ENCODE measurements at regions not wholly inside any gene's neighbourhood (a gene's known extent, or its start where the extent isn't known, plus 50 kb on each side); places are given as distances from the start of the nearest gene placed in this dataset.

DNA sequence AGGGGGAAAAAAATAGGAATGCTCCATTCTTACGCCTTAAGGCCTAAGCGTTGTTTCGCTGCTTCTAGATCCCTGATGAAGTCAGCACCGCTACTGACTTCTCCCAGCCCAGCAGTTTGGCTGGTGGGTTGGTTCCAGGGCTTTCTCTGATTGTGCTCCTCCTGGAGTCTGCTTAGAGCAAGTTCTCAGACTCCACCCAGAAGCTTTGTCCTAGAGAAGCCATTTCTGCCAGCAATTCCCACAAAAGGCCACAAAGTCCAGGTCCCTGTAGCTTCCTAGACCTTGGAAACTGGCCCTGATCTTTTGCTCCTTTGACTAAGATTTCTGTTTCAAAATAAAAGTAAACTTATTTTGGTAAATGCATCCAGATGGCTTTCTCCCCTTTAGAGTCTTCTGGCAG, 65.4 kb downstream of the KCTD12 start:
- Histone ChIP-seq H3K9me3 (ENCODE audit: control insufficient read depth in 4 of 4, insufficient read depth in 3 of 4, low read length in 3 of 4) (no peaks in the 10 kb centered on the region), H3K4me1 (ENCODE audit: control insufficient read depth in 5 of 5, insufficient read depth in 5 of 5, low read length in 5 of 5) (peaks cover 0 to 5% (median 0%) of the 10 kb centered on the region in 5 donors), H3K27ac (ENCODE audit: low read depth in 1 of 2, low read length in 1 of 2) (no peak overlapping the region), H3K27me3 (ENCODE audit: control insufficient read depth in 3 of 3, insufficient read depth in 3 of 3, low read length in 2 of 3) (no peaks in the 10 kb centered on the region), H3K9ac (ENCODE audit: insufficient read depth in 1 of 2, low read length in 2 of 2) (no peak overlapping the region), H3K4me3 (no peak overlapping the region), H3K36me3 (ENCODE audit: control insufficient read depth in 4 of 4, insufficient read depth in 4 of 4, low read length in 4 of 4) (no peaks in the 10 kb centered on the region)
- ATAC-seq (ENCODE audit: insufficient read depth, low FRiP score) (no peak), DNase-seq (no peak)
- TF ChIP-seq, protein P1, sequence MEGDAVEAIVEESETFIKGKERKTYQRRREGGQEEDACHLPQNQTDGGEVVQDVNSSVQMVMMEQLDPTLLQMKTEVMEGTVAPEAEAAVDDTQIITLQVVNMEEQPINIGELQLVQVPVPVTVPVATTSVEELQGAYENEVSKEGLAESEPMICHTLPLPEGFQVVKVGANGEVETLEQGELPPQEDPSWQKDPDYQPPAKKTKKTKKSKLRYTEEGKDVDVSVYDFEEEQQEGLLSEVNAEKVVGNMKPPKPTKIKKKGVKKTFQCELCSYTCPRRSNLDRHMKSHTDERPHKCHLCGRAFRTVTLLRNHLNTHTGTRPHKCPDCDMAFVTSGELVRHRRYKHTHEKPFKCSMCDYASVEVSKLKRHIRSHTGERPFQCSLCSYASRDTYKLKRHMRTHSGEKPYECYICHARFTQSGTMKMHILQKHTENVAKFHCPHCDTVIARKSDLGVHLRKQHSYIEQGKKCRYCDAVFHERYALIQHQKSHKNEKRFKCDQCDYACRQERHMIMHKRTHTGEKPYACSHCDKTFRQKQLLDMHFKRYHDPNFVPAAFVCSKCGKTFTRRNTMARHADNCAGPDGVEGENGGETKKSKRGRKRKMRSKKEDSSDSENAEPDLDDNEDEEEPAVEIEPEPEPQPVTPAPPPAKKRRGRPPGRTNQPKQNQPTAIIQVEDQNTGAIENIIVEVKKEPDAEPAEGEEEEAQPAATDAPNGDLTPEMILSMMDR (IDR thresholded peaks at IDR 0.05; ENCODE audit: control extremely low read depth, extremely low read depth), result no peak
- WGBS, 2 donors, result 92 to 93% methylated on average over 4 of the region's 4 CpGs

DNA sequence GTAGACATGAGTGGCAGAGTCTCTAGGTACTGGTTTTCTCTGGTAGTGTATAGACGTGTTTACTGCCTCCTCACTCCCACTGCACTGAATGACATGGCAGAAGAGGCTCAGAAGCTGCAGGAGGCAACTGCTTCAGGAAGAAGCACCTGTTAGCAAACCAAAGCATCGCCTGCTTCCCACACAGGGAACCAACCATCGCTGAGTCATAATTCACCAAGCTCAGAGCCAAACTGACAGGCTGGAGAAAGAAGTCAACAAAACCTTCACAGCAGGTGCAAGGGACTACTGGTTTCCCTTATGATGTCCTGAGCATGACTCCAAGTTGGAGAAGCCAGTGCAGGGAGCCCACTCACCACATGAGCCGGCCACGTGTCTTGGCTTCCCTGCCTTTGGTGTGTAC, 69.8 kb downstream of the KCTD12 start:
- Histone ChIP-seq H3K4me3 (no peak overlapping the region), H3K27ac (ENCODE audit: low read depth in 1 of 2, low read length in 1 of 2) (no peak overlapping the region), H3K36me3 (ENCODE audit: control insufficient read depth in 4 of 4, insufficient read depth in 4 of 4, low read length in 4 of 4) (no peaks in the 10 kb centered on the region), H3K9me3 (ENCODE audit: control insufficient read depth in 4 of 4, insufficient read depth in 3 of 4, low read length in 3 of 4) (no peaks in the 10 kb centered on the region), H3K27me3 (ENCODE audit: control insufficient read depth in 3 of 3, insufficient read depth in 3 of 3, low read length in 2 of 3) (no peaks in the 10 kb centered on the region), H3K4me1 (ENCODE audit: control insufficient read depth in 5 of 5, insufficient read depth in 5 of 5, low read length in 5 of 5) (peaks cover 0 to 6% (median 4%) of the 10 kb centered on the region in 5 donors), H3K9ac (ENCODE audit: insufficient read depth in 1 of 2, low read length in 2 of 2) (no peak overlapping the region)
- ATAC-seq (ENCODE audit: insufficient read depth, low FRiP score) (no peak), DNase-seq (no peak)
- 46 to 73% methylated on average over 5 of the region's 5 CpGs for WGBS, 2 donors
- TF ChIP-seq, protein P1 (IDR thresholded peaks at IDR 0.05; ENCODE audit: control extremely low read depth, extremely low read depth), result no peak

DNA sequence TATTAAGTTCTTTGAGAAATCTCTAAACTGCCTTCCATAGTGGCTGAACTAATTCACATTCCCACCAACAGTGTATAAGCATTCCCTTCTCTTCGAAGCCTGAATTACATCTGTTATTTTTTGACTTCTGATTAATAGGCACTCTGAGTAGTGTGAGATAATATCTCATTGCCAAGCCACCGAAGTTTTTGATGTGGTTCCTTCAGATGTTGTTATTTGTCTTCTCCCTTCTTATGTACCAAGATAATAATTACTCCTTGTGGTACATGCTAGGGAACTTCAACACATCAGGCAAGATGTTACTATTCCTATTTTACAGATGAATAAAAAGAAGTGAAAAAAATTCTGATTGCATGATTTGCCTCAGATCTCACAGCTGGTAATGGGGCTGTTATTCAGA, 70.9 kb downstream of the KCTD12 start:
- Histone ChIP-seq H3K27me3 (ENCODE audit: control insufficient read depth in 3 of 3, insufficient read depth in 3 of 3, low read length in 2 of 3) (no peaks in the 10 kb centered on the region), H3K4me1 (ENCODE audit: control insufficient read depth in 5 of 5, insufficient read depth in 5 of 5, low read length in 5 of 5) (peaks cover 0 to 6% (median 4%) of the 10 kb centered on the region in 5 donors), H3K36me3 (ENCODE audit: control insufficient read depth in 4 of 4, insufficient read depth in 4 of 4, low read length in 4 of 4) (no peaks in the 10 kb centered on the region), H3K27ac (ENCODE audit: low read depth in 1 of 2, low read length in 1 of 2) (no peak overlapping the region), H3K9ac (ENCODE audit: insufficient read depth in 1 of 2, low read length in 2 of 2) (no peak overlapping the region), H3K9me3 (ENCODE audit: control insufficient read depth in 4 of 4, insufficient read depth in 3 of 4, low read length in 3 of 4) (no peaks in the 10 kb centered on the region), H3K4me3 (no peak overlapping the region)
- TF ChIP-seq, protein P1 (IDR thresholded peaks at IDR 0.05; ENCODE audit: control extremely low read depth, extremely low read depth), result no peak
- DNase-seq (no peak), ATAC-seq (ENCODE audit: insufficient read depth, low FRiP score) (no peak)
- WGBS, 2 donors, result 67 to 76% methylated on average over 2 of the region's 2 CpGs

DNA sequence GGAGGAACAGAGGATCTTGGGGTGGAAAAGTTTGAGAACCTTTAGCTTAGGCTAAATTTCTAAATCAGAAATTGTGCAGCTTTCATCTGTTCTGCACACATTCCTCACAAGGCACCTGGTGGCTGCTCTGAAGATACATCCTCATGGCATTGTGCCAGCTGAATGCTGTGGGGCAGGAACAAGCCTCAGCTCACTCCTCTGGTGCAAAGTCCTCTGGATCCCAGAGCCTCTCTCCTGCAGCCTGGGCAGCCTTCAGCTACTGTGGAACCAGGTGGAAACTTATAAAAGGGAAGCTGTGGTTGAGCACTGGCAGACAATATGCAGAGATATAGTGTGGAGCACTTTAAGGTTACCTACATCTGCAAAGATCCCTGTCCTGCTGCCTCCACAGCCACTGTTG, 72.3 kb downstream of the KCTD12 start:
- H3K36me3 ChIP-seq (ENCODE audit: control insufficient read depth in 4 of 4, insufficient read depth in 4 of 4, low read length in 4 of 4), result no peaks in the 10 kb centered on the region
- TF ChIP-seq, protein P1 (IDR thresholded peaks at IDR 0.05; ENCODE audit: control extremely low read depth, extremely low read depth), result no peak
- no peak overlapping the region for H3K9ac ChIP-seq (ENCODE audit: insufficient read depth in 1 of 2, low read length in 2 of 2)
- no peak overlapping the region for H3K4me3 ChIP-seq
- H3K9me3 ChIP-seq (ENCODE audit: control insufficient read depth in 4 of 4, insufficient read depth in 3 of 4, low read length in 3 of 4), result no peaks in the 10 kb centered on the region
- ATAC-seq (ENCODE audit: insufficient read depth, low FRiP score) (no peak), DNase-seq (no peak)
- H3K27me3 ChIP-seq (ENCODE audit: control insufficient read depth in 3 of 3, insufficient read depth in 3 of 3, low read length in 2 of 3), result no peaks in the 10 kb centered on the region
- H3K4me1 ChIP-seq (ENCODE audit: control insufficient read depth in 5 of 5, insufficient read depth in 5 of 5, low read length in 5 of 5), result peaks cover 0 to 6% (median 4%) of the 10 kb centered on the region in 5 donors
- no peak overlapping the region for H3K27ac ChIP-seq (ENCODE audit: low read depth in 1 of 2, low read length in 1 of 2)

Measured in lung (tissue), 11 donors.